PFSK-1 (cell line): ENCODE measurements at regions not wholly inside any gene's neighbourhood (a gene's known extent, or its start where the extent isn't known, plus 50 kb on each side); places are given as distances from the start of the nearest gene placed in this dataset.

ENCODE experiments used
- POLR2AphosphoS5 ChIP-seq: IDR thresholded peaks from 2 replicates; pipeline ENCODE4 v1.6.1; 2012; ENCODE audit warnings: low read depth, mild to moderate bottlenecking, control low read depth, low read length, moderate library complexity
- REST ChIP-seq, 2 experiments: IDR thresholded peaks; 2 replicates each; pipeline versions ENCODE4 v1.6.1 to v1.8.0; 2011 to 2012; ENCODE audit warnings: low read depth in 2 of 2, low read length in 2 of 2, control low read depth in 1 of 2, inconsistent platforms in 1 of 2, mild to moderate bottlenecking in 1 of 2, moderate library complexity in 1 of 2; ENCODE audit not compliant: insufficient read depth in 1 of 2

DNA sequence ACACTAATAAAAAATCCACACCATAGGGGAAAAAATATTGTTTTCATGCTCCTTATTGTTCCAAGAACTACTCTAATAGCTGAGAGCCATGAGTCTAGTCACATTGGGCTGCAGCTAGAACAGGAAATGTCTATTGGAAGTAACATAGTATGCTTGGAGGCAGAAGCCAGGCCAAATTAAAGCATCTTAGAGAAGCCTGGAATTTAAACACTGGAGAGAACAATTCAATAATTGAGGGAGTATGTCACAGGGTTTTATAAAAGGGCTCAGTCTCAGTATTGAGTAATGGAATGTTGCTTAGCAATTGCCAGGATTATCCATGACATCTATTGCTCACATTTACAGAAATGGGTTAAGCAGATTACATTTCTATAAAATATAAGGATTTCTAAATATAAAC is 471.3 kb downstream of the LMO4 start:
- TF ChIP-seq REST (IDR thresholded peaks at IDR 0.05; ENCODE audit: insufficient read depth in 1 of 2, low read depth in 2 of 2, low read length in 2 of 2) (no peak), POLR2AphosphoS5 (no peak)
